ENCODE measurements at regions not wholly inside any gene's neighbourhood (a gene's known extent, or its start where the extent isn't known, plus 50 kb on each side); places are given as distances from the start of the nearest gene placed in this dataset.

- TF ChIP-seq CTCF (IDR thresholded peaks at IDR 0.05) (no peak), POLR2AphosphoS5 (IDR thresholded peaks at IDR 0.05) (no peak)
Measured at GRCh38 chr6:149223904-149224351, 93.6 kb upstream of the TAB2 start.
